ENCODE measurements at regions not wholly inside any gene's neighbourhood (a gene's known extent, or its start where the extent isn't known, plus 50 kb on each side); places are given as distances from the start of the nearest gene placed in this dataset.

DNA sequence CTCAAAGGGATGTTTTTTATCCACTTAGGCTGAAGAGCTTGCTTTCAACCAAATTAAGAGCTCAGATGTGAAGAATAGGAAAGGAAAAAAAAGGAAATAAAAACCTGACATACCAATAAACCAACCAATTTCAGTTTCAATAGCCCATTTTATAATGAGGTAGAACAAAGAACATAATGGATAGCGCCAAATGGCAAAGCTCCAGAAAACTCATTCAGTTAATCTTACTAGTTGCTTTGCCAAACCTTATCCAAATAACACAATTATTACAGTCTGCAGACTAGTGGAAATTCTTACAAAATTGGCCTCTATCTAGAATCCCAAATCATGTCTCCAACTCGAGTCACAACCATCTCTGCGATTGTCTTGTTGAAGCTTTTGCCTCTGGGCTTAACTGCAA, 337.0 kb downstream of the CRPPA start:
- Histone ChIP-seq H3K36me3 (ENCODE audit: control insufficient read depth, insufficient read depth, low read length) (no peaks in the 10 kb centered on the region), H4K20me1 (replicated peaks; ENCODE audit: control insufficient read depth, insufficient read depth, low read length) (no peaks in the 10 kb centered on the region), H3K9ac (ENCODE audit: insufficient read depth in 1 of 2, low read depth in 2 of 2, low read length in 2 of 2) (no peak overlapping the region), H3K4me1 (replicated peaks in 1 of 2; ENCODE audit: control insufficient read depth in 2 of 2, insufficient read depth in 2 of 2, low read length in 2 of 2) (0 out of 5 replicates have a peak, but pooled peaks cover 0 to 3% of the 10 kb centered on the region in 2 experiments), H3K9me3 (replicated peaks; ENCODE audit: control insufficient read depth, insufficient read depth, low read depth, low read length) (no peaks in the 10 kb centered on the region; the same call in none of the 2 replicates), H2AFZ (ENCODE audit: low read depth, low read length) (no peak overlapping the region), H3K27me3 (ENCODE audit: control insufficient read depth in 2 of 2, insufficient read depth in 2 of 2, low read length in 2 of 2) (no peaks in the 10 kb centered on the region), H3K27ac (ENCODE audit: extremely low read depth, low read depth, low read length) (no peak overlapping the region), H3K79me2 (ENCODE audit: control insufficient read depth, insufficient read depth, low read length) (no peaks in the 10 kb centered on the region), H3K4me2 (ENCODE audit: insufficient read depth, low read length) (no peak overlapping the region), H3K9me1 (ENCODE audit: control insufficient read depth, insufficient read depth, low read length) (no peaks in the 10 kb centered on the region), H3K4me3 (no peak overlapping the region)
- no peak for DNase-seq (ENCODE audit: extremely low read depth in 1 of 4, low spot score in 3 of 4)
- no peak for ATAC-seq
- intact Hi-C loops (cut with micrococcal nuclease) (no loop called here), in situ Hi-C loops (cut with MboI) (loop anchor here (10.0 to 25.0 kb wide), 2 partner anchors 478 to 830 kb away; no protein-coding TSS in a partner anchor)
- no peak for FAIRE-seq
- 61% methylated on average over 3 of the region's 3 CpGs for WGBS (ENCODE audit: insufficient coverage, low coverage, missing lambda C conversion rate)
- no TSS peak for BruUV-seq (replicated peaks)
- CTCF ChIA-PET (ENCODE audit: low intra/inter-chr PET ratio) = no interaction called here
- POLR2A ChIA-PET = interaction anchor here (1.0 kb wide), 1 partner anchor 11 kb away, joined by 3 read pairs; no protein-coding TSS in a partner anchor
- TF ChIP-seq FIP1L1 (IDR thresholded peaks at IDR 0.05; ENCODE audit: low read depth, low read length, poor library complexity, severe bottlenecking) (no peak), ZNF830 (CRISPR knock-in tag; IDR thresholded peaks at IDR 0.05) (no peak), PHF20 (IDR thresholded peaks at IDR 0.05; ENCODE audit: partially characterized antibody) (no peak), PRDM10 (IDR thresholded peaks at IDR 0.05; ENCODE audit: partially characterized antibody) (no peak), JUND (IDR thresholded peaks at IDR 0.05; ENCODE audit: borderline replicate concordance, low read depth, low read length) (no peak), JUND (tag; IDR thresholded peaks at IDR 0.05; ENCODE audit: borderline replicate concordance, low read depth, low read length) (no peak), ZNF174 (CRISPR knock-in tag; IDR thresholded peaks at IDR 0.05) (no peak), C11orf30 (IDR thresholded peaks at IDR 0.05; ENCODE audit: low read depth) (no peak), SMARCB1 (IDR thresholded peaks at IDR 0.05; ENCODE audit: insufficient read length, low read depth) (no peak)
- TF ChIP-seq, protein P1, sequence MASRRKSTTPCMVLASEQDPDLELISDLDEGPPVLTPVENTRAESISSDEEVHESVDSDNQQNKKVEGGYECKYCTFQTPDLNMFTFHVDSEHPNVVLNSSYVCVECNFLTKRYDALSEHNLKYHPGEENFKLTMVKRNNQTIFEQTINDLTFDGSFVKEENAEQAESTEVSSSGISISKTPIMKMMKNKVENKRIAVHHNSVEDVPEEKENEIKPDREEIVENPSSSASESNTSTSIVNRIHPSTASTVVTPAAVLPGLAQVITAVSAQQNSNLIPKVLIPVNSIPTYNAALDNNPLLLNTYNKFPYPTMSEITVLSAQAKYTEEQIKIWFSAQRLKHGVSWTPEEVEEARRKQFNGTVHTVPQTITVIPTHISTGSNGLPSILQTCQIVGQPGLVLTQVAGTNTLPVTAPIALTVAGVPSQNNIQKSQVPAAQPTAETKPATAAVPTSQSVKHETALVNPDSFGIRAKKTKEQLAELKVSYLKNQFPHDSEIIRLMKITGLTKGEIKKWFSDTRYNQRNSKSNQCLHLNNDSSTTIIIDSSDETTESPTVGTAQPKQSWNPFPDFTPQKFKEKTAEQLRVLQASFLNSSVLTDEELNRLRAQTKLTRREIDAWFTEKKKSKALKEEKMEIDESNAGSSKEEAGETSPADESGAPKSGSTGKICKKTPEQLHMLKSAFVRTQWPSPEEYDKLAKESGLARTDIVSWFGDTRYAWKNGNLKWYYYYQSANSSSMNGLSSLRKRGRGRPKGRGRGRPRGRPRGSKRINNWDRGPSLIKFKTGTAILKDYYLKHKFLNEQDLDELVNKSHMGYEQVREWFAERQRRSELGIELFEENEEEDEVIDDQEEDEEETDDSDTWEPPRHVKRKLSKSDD (conservative IDR thresholded peaks at IDR 0.05; ENCODE audit: low read length) = no peak
- TF ChIP-seq, protein P2, sequence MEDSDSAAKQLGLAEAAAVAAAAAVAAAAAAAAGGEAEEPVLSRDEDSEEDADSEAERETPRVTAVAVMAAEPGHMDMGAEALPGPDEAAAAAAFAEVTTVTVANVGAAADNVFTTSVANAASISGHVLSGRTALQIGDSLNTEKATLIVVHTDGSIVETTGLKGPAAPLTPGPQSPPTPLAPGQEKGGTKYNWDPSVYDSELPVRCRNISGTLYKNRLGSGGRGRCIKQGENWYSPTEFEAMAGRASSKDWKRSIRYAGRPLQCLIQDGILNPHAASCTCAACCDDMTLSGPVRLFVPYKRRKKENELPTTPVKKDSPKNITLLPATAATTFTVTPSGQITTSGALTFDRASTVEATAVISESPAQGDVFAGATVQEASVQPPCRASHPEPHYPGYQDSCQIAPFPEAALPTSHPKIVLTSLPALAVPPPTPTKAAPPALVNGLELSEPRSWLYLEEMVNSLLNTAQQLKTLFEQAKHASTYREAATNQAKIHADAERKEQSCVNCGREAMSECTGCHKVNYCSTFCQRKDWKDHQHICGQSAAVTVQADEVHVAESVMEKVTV (CRISPR knock-in tag; IDR thresholded peaks at IDR 0.05) = no peak
- TF ChIP-seq, protein P3, sequence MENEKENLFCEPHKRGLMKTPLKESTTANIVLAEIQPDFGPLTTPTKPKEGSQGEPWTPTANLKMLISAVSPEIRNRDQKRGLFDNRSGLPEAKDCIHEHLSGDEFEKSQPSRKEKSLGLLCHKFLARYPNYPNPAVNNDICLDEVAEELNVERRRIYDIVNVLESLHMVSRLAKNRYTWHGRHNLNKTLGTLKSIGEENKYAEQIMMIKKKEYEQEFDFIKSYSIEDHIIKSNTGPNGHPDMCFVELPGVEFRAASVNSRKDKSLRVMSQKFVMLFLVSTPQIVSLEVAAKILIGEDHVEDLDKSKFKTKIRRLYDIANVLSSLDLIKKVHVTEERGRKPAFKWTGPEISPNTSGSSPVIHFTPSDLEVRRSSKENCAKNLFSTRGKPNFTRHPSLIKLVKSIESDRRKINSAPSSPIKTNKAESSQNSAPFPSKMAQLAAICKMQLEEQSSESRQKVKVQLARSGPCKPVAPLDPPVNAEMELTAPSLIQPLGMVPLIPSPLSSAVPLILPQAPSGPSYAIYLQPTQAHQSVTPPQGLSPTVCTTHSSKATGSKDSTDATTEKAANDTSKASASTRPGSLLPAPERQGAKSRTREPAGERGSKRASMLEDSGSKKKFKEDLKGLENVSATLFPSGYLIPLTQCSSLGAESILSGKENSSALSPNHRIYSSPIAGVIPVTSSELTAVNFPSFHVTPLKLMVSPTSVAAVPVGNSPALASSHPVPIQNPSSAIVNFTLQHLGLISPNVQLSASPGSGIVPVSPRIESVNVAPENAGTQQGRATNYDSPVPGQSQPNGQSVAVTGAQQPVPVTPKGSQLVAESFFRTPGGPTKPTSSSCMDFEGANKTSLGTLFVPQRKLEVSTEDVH (IDR thresholded peaks at IDR 0.05; ENCODE audit: low read depth, partially characterized antibody) = no peak
